Stimulated activated CD4-positive, alpha-beta T cell treated with anti-CD3 and anti-CD28 coated beads, Interleukin-12 subunit alpha, Interleukin-12 subunit beta, amount 100 ng/mL, for 4 hours (primary cell): ENCODE measurements at regions not wholly inside any gene's neighbourhood (a gene's known extent, or its start where the extent isn't known, plus 50 kb on each side); places are given as distances from the start of the nearest gene placed in this dataset.

Experiments
- DNase-seq: peaks from one replicate; pipeline ENCODE4 v3.0.0-alpha.2; 2020

DNA sequence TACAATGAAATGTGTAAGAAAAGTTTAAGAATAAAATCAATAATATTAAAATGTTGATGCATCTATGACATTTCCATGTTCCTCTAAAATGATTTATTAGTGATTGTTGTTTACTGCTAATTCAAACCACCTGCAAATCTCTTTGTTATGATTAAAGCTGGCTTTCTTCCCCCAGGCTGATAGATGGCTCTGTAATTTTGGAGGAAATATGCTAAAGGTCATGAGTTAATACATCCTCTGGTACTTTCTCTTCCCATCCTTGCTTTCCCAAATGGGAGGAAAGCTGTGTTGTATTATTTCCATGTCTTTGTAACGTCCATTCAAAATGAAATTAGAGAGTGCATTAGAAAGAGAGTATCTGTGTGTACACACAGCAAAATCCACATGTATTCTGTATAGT lies 139.5 kb upstream of the TMCO5A start:
- no peak for DNase-seq

DNA sequence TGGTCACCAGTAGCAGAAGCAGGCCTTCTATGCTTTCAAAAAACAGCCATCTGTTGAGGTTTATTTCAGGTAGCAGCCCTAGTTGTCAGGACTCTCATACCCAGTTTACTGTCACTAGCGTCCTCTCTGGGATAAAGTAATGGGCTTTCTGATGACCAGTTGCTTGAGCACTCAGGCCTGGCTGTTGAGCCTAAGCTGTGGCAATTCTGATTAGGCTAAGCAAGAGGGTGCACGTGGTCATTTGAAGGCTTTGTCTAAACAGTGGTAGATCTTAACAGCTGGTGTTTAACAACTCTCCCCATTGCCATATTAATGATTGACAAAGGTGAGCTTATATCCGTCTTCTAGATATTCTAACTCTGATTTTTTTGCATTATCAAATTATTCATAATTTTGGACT lies 132.9 kb upstream of the TMCO5A start:
- no peak for DNase-seq

DNA sequence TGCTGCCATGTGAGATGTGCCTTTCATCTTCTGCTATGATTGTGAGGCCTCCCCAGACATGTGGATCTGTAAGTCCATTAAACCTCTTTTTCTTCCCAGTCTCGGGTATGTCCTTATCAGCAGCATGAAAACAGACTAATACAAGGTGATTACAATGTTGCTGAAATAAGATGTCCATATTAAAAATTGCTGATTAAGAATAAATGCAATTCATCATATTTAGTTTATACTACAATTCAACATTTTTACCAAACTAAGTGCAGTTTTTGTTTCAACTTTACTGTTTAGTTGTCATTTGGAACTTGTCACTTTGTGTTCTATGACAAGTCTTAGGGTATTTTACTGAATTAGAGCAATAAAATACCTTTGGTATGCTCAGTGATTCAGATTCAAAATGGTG lies 127.6 kb upstream of the TMCO5A start:
- no peak for DNase-seq

DNA sequence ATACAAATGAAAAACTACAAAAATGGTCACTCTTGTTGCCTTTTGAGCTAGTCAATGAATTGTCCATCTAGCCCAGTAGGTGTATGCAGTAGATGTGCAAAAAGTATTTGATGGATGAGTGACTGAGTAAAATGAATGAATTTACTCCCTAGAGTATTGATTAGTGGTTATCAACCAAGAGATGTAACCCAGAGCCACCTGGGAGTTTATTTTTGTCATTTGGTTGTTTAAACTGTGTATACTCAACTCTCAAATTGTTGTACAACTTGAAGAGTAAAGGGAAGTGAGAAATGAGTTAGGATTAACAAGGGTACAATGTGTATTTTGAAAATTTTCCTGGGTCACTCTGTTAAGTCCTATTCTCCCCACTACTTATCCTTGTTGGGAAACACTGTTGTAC lies 124.1 kb upstream of the TMCO5A start:
- no peak for DNase-seq

DNA sequence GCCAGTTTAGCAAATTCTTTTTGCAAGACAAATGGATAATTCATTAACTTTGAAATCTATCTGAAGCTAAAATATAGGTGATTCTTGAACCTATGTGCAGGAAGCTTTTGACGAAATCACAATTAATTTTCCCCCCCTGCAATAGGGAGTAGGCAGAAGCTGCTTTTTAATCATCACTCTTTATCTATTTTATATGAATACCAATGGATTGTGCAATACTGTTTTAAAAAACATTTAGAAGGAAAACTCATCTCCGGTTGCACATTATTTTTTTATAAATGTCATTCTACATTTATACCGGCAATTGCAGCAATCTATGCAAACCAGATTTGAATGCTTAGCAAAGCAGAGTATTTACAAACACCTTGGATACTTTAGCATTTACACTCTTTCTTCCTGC lies 121.1 kb upstream of the TMCO5A start:
- DNase-seq: no peak

DNA sequence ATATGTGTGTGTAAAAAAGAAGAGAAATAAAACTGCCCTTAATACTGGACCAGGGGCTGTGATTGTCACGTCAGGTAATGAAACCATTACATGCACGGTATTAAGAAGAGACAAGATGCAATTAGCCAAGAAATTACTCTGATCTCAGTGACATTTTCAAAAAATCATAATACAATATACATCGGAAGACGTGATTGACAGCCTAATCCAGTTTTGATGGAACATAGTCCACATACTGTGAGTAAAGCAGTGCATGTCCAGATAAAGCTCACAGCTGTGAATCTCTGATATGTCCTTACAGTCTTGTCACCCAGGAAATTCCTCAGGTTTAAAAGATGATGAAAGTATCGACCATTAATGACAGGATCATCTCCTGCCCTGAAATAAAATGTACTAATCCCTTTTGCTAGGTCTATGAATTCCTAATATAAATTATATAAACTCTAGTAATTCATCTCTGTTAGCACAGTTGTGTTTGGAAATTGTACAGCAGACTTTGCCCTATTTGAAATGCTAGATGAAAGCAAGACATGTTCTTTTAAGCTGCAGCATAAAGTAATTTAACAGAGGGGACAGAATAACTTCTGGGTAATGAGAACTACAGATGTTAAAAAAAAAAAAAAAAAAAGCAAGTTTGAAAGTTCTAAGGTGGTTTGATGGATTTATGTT lies 119.5 kb upstream of the TMCO5A start:
- no peak for DNase-seq

DNA sequence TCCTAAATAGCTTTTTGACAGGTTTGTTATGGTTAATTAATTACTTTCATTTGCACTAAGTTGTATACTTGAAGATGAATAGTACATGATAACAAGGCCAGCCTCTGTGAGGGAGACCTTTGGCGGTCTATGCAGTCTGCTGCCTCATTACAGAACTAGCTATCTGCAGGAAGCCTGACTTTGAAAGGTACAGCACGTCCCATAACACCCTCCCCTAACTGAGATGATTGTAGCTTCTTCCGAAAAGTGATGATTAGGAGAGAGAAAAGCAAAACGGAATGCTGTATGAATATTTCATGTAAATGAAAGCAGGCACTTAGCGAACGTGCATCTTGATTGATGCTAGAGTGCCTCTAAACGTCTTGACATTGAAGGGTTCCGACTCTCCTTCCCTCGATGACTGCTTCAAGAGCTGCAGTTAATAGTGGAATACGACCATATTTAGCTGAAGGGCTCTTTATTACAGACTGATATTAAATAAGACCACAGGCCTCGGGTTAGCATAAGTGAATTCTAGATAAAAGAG lies 116.2 kb upstream of the TMCO5A start:
- no peak for DNase-seq

DNA sequence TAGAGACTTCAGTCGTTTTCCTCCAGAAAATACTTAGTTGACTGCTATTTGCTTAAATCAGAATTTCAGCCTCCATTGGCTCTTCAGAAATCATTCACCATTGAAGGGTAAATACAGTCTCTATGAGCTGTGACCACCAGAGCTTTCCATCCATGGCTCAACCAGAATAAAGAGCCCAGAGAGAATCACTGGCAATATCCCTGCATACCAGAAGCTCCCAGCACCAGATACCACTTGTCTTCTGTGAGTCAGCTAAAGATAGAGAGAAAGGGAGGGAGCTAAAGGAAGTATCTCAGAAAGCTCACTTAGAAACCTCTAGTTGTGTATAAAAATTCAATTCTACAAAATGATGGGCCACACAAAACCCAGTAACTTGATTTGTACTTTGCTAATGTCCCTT lies 115.2 kb upstream of the TMCO5A start:
- DNase-seq: no peak

DNA sequence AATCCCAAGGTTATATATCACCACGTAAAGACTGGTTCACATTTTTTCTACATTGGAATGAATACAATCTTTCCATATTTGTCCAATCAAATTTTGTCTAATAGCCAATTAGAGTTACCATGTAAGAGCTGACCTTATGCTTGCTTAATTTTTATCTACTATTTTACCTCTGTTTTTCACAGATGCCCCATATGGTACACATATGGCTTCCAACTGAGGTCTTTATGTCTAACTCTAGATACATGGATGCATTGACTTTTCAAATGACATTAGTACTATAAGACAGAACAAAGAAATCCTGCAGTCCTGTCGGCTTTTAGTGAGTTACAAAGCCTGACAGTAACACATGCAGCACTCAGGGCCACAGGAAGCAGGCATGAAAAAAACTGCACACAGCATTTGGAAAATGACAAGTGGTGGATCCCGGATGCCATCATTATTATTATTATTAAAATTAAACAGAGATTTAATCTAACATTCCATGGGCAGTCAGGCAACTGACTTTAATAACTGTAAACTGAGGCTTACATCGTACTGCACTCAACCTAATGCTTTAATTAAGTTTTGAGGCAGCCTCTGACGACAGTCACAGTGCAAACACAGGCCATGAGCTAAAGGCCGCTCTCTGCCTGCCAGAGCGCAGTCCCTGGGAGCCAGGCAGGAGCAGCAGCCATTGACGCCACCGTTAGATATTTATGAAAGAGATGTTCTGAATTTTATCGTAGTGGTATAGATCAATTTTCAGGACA lies 113.9 kb upstream of the TMCO5A start:
- DNase-seq: no peak

DNA sequence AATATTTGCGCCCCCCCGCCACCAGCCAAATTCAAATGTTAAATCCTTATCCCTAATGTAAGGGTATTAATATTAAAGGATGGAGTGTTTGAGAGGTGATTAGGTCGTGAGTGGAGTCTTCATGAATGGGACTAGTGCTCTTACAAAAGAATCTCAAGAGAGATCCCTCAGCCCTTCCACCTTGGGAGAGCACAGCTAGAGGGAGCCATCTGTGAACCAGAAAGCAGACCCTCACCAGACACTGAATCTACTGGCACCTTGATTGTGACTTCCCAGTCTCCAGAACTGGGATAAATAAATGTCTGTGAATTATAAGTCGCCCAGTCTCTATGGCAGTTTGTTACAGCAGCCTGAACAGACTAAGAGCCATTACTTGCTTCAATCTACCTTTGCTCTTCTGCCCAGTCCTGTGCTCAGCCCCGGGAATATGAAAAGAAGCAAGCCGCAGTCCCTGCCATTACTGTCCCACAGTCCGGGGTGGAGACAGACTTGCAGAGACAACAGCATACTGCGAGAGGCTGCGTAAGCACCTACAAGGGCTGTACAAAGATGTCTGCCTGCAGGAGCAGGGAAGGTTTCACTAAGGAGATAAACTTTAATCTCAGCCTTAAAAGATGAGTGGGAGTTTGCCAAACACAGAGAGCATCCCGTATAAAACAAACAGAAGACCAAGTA lies 110.7 kb upstream of the TMCO5A start:
- no peak for DNase-seq

DNA sequence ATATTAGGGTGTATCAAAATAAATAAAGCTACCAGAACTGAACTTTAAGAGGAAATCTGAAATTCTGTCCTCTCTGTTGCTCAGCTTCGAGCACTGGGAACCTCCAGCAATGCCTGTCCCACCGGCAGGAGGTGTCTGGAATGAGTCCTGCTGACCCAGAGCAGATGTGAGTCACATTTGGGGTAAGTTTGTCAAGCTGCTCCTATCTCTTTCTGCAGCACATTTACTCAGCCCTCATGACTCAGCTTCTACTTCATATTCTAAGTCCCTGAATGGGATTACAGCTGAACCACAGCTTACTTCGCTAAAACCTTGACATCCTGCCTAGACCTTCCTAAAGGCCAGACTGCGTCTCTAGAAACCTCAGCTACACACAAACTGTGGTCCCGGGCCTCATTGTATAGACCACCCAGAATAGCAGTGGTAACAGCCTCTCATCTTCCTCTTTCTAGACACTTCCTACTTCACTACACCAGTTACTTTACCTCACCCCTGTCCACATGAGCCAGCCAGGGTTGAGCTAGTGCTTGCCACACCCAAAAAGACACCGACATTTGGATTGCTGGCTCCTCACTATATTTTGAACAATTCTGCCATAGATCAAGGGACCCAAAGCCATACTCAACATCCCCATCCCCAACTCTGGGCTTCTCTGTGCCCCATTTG lies 109.6 kb upstream of the TMCO5A start:
- DNase-seq: no peak

DNA sequence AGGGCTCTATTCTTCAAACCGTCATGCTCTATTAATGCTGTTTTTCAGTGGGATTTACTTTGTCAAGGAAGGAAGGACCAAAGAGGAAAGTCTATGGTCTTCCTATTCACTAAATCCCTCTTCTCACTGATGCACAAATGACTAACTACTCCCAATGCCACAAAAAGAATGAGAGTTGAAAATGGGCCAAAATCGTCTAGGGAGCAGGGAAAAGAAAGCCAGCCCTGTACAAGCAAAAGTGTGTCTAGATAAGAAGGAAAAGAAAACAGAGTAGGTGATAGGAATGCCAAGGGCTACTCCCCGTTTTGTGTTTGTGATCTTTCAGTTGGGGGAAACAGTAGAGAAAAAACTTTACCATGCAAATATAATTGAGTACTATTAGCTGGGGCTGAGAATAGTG lies 97.2 kb upstream of the TMCO5A start:
- no peak for DNase-seq

DNA sequence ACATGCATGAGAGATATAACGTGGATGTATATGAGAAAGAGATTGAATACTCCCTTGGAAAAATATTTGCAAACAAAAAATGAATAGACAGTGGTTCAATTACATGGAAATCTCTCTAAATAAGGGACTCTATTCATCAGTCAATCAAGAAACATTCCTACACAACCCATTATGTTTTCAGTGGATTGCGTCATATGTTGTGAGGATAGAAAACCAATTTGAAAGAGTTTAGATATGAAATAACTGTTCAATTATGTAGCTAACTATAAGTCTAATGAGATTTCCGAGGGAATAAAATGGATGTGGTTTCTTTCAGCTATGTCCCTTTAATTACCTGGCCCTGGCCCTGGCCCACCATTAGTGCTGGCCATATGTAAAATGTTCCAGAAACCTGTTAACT lies 86.7 kb upstream of the TMCO5A start:
- no peak for DNase-seq

DNA sequence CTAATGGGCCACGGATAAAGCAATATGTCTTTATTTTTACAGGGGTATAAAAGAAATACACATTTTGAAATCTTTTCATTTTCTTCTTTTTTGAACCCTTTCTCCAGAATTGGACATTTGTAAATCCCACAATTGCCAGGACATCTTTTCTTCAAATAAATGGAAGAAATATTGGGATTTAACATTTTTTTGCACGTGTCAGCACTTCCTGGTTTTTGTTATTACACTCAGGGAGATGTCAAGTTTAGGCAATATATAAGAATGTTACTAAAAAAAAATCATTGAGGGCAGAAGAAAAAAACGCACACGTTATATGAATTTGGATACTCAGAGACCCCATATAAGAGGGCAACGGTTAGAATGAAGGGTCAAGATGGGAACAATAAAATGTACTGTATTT lies 78.3 kb upstream of the TMCO5A start:
- no peak for DNase-seq

DNA sequence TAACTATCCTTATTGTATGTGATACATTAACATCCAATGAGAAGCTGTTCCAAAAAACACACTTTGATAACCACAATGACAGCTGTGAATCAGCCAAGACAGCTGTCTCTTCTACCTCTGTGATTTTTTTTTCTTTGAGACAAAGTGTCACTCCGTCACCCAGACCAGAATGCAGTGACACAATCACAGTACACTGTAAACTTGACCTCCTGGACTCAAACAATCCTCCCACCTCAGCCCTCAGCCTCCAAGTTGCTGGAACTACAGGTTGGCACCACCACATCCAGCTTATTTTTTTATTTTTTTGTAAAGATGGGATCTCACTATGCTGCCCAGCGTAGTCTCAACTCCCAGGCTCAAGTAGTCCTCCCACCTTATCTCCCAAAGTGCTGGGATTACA lies 73.5 kb upstream of the TMCO5A start:
- DNase-seq: no peak

DNA sequence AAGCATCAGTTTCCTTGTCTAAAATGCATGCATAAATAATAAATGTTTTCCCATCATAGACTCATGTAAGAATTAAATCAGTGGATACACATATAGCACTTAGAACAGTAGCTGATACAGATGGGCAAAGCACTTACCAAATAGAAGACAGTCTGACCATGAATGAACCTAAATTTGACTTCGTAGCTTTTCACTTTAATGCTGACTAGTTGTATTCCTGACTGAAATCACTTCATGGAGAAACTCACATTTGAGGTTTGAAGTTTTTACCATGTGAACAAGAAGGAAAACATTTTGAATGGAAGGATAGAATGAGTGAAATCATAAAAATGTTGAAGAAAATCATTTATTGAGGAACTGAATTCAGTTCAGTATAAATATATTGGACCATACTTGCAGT lies 68.8 kb upstream of the TMCO5A start:
- no peak for DNase-seq

DNA sequence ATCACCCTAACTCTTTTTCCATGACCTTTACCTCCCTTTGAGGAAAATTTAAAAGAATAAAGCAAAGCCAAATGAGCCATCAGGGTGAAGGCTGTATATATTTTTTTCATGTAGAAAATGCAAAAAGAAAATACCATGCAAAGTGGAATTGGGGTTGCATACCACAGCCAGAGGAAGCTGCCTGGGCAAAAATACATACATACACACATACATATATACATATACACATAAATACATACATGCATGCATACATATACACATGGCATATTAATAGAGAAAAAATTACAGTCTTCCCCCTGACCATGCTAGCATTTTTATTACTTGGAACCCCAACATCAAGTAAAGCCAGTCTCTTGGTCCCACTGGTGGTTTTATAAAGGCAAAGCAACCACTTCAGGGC lies 63.7 kb upstream of the TMCO5A start:
- no peak for DNase-seq

DNA sequence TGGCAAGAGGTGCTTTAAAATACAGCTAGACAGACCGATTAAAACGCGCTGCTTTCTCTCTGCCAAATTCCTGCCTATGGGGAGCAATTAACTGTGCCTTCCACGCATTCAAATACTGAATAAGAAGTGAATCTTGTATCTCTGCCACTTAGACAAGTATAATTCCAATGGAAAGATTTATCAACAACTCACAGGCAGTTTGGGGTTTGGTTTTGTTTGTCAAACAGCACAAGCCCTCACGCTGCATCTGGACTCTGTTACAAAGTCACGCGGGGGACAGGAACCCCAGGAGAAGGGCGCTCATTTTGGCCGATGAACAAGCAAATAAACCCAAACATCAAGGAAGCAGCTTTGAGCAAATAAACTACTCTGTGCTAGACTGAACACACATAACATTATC lies 61.8 kb upstream of the TMCO5A start:
- no peak for DNase-seq

DNA sequence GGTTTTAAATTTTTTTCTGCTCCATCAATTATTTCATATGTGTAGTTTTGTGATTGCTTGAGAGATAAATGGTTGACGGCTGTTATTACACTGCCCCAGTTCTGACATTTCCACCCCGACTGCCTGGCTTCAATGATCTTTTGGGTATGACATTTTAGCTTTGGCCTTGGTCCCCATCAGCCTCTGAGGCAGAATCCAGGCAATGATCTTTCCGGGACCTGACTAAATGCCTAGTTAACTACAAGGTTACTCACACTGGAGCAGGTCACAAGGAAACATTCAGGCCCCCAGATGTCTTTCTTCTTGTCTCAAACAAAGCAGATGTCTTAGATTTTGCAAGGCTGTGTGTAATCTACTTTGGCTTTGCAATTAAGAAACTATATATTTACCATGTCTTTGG lies 61.1 kb upstream of the TMCO5A start:
- DNase-seq: no peak

DNA sequence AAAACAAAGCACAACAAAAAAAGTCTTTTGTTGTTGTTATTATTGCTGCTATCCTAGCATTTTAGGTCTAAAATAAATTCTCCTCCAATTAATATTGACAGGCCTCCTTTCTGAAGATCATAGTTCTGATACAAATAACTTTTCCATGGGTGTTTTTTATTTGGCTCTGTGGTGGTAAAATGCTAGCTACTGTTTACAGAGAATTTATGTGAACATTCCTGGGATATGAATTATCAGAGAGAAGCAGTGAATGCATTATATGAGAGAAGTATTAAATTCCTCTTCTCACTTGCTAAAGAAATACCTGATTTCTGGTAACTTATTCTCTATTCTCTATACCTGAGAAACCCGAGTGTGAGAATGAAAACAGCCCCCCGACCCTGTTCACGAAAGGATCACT lies 57.5 kb upstream of the TMCO5A start:
- no peak for DNase-seq

DNA sequence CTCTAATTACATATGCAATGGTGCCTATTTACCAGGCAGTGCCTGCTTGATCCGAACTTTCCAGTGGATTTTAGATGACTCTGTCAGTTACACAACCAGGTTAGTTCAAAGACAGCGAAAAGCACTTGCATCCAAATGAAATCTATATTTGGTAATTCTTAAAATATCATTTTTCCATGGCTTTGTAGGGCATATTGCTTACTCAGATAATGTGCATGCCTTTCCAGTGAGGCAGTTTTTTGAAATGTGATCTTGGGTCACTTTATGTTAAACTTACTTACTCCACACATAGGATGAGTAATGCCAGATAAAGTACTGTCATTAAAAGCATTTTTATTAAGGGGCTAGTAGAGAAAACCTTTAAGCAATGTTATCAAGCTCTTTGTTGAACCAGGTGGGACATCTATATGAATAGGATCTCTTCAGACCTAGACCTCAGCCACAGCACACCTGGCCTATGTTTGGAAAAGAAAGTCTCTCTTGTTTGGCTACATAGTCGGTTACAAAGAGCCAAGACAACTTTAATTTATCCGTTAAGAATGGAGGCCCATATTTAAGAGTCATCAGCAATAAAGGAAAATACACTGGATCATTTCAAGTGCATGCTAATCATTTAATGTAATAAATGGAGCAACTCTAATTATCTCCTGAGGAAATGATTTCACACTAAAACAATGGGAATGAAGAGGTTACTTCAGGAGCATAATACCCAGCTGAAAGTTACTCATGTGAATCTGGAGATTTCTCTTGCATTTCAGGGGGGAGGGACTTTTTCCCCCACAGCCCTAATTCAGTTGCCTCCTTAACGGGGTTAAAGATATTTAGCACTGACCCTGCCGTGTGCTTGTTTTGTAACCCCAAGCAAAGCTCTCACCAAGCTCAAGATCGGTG lies 56.3 kb upstream of the TMCO5A start:
- DNase-seq: no peak

DNA sequence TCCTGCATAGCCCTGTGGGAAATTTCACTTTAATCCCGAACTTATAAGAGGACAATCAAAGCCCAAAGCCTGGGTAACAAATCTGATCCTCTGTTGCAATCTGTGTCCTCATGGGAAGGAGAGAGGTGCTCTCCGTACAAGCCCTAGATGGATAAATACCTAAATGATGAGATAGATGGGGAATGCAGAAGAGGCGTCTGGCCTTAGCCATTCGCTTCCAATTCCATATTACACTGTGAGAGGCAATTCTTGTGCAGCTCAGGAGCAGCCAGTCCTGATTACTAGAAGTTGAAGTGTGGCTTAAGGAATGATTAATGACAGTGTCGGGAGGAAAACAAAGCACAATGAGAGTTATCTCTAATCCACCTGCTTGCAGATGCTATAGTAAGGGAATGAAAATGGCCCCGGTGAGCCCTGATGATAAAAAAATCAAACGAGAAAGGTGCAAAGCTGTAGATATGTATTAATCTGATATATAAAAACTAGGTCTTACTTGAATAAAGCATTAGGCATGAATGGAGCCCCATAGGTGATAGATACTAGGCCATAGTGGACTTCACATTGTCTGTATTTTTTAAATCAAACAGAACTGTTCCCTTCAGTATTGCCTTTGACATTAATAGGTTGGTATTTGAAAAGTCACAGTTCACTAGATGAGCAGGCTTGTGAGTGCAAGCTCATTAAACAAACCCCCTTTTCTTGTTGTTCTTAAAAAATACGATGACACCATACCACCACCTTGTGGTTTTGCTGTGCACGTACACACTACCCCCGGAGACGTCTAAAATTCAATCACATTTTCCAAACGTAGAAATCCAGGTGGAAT lies 54.2 kb upstream of the TMCO5A start:
- no peak for DNase-seq
